ENCODE measurements at regions not wholly inside any gene's neighbourhood (a gene's known extent, or its start where the extent isn't known, plus 50 kb on each side); places are given as distances from the start of the nearest gene placed in this dataset.

DNA sequence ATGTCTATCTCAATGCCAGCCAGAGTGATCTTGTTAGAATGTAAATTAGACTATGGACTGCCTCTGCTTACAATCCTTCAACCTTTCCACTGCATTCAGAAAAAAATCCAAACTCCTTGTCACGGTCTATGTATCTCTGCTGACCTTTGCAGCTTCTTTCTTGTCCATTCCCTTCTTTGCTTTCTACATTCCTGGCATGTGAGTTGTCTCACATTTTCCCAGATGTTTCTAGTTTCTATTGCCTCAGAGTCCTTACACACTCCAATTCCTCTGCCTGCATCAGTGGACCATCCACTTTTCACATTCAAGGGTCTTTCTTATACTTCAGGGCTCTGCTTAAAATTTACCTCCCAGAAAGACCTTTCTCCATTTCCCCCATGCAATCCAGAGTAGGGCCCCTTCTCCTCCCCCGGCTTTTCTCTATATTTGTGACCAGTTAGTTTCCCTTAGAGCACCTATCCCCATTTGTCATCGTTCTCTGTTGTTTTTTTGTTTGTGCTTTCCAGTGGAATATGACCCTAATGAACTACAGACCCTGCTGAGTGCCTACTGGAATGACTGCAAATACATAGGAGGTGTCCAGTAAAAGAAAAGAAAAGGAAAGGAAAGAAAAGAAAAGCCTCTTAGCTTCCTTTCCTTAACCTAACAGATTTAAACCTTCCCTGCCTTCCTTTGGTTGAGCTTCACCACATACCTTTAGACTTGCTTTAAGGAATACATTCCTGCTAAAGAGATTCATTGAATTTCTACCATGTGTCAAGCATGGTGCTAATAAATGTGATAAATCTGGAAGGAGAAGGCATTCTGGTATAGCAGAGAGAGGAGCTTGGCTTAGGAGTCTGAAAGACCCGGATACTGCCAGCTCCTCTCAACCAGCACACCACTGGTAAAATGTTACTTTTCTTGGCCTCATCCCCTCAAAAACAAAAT lies 102.0 kb downstream of the DIRAS3 start:
- no peak for DNase-seq (ENCODE audit: low read depth)

DNA sequence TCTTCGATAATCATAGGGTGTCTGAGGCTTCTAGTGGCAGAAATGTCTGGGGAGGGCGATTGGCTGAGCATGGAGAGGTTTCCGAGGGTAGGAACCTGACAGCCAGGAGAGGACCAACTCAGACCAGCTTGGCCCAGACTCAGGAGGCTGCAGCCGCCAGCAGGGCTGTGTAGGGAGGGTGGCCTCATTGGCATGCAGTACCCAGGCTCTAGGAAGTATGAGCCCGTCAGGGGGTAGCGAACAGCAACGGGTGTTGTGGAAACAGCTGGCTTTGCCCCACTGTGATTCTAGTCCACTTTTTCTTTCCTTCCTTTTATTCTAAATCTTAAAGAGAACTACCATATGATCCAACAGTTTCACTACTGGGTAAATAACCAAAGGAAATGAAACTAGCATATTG lies 103.3 kb downstream of the DIRAS3 start:
- DNase-seq (ENCODE audit: low read depth) = no peak

DNA sequence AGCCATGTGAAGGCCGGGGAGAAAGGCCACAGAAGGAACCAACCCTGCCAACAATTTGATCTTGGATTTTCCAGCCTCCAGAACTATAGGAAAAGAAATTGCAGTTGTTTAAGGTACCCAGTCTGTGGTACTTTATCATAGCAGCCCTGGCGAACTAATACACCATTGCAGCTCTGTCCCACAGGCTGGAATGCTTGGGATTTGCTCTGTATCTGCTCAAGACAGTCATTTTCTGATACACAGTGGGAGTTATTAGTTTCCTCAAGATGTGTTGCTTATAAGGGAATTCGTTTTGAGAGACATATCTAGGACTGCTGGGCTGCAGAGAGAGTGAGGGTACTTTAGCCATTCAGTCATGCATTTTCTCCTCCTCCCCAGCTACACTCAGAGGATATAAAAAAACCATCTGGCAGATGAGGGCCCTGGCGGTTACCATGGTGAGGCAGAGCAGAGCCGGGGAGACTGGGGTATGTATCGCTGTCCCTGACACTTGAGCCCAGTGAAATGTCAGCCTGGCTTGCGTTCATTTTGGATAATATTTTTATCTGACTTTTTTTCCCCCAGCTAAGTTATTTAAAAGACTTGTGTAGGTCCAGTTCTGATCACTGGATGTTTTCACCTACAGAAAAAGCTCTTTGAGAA lies 104.6 kb downstream of the DIRAS3 start:
- no peak for DNase-seq (ENCODE audit: low read depth)

DNA sequence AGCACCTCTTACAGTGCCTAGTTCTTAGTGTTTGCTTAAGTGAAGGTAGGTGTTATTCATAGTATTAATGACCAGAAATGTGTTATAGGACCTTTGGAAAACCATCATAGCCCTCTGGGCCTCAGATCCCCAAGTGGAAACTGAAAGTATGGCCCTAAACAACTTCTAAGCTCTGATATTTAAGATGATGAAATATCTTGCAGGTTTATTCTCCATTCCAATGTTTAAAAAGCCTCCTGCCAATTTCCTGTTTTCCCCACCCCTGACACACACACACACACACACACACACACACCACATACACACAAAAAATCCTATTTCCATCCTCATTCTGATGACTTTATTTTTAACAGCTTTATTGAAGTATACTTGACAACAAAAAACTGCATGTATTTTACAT lies 108.2 kb downstream of the DIRAS3 start:
- DNase-seq (ENCODE audit: low read depth) = no peak

DNA sequence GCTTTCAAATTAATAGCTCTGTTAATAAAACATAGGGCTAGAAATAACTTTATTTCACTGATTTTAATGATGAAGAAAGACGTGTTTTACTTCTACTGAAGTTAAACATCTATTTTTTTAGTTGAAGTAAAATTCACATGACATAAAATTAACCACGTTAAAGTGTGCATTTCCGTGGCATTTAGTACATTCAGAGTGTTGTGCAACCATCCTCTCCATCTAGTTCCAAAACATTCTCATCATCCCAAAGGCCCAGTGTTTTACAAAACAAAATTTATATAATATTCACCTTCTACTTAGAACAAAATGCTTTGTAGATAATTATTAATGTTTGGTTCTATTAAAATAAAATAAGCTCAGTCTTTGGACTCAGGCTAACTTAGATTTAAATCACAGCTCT lies 108.5 kb upstream of the GNG12 start:
- no peak for DNase-seq (ENCODE audit: low read depth)

DNA sequence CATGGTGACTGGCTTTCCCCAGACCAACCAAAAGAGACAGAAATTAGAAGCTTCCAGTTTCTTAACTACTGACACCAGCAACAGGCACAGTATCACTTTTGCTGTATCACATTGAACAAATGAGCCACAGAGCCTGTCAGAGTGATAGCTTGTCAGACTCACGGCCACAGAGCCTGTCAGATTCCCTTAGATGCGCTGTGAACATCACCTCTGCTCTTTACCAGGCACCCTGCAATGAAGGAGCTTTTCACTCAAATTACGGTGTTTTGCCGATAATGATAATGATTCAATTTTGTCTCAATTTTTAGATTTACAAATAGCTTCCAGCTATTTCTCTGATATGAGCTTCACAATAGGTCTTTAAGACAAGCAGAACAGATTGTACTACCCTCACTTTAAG lies 107.9 kb upstream of the GNG12 start:
- DNase-seq (ENCODE audit: low read depth) = no peak

DNA sequence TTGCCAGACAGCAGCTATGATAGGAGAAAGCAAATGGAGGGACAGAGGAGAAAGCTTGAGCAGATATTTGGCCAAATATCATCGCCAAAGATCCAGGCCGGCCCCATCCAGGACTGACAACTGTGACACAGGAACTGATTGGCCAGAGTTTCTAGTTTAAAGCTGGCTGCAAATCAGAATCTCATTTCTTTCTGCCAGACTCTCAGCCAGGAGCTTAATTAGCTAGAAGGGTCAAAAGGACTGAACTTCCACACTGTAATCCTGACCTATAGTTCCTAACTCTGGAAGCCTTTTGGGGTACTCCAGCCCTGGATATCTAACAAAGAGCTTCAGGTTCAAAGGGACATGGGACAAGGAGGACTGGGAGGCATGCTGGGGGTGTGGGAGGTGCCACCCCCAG lies 106.7 kb upstream of the GNG12 start:
- DNase-seq (ENCODE audit: low read depth) = no peak

DNA sequence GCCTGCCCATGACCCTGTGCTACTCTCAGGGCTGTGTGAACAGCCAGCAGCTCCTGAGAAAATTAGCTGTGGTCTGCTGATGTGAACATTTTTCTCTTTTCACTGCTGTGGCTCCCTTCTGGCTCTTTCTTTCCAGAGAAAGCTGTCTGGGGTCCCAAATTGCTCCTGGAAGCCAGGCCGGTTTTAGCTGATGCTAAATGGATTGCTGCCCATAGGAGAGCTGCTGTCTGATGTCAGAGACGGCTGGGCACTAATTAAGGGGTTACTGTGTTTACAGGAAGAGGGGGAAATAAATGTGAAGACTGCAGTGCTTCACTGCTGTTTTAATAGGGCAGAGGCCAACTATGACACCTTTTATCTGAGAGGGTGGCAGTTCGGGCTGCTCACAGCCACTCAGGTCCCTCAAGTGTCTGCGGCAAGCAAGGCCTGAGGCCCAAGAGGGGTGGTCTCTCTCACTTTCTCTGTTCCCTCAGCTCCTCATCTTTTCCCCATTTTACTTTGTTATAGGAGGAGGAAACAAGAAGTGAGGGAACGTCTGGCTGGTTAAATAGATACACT lies 106.0 kb upstream of the GNG12 start:
- DNase-seq (ENCODE audit: low read depth) = no peak

DNA sequence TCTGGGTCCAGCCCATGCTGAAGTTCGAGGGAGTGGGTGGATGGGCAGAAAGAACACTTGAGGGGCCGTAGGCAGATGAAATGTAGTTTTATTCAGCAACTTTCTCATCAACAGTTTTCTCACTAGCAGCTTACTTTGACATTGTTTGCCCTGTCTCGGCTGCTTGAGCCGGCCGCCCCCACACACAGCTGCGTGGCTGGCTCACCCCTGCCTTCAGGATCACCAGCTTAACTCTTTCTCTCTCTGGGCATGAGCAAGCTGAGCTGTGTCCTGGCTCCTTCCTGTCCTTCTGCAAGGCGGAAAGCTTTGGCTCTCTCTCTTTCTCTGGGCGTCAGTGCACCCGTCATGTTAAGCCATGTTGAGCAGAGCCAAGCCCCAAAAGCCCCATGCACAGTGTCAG lies 104.4 kb upstream of the GNG12 start:
- DNase-seq (ENCODE audit: low read depth) = no peak

DNA sequence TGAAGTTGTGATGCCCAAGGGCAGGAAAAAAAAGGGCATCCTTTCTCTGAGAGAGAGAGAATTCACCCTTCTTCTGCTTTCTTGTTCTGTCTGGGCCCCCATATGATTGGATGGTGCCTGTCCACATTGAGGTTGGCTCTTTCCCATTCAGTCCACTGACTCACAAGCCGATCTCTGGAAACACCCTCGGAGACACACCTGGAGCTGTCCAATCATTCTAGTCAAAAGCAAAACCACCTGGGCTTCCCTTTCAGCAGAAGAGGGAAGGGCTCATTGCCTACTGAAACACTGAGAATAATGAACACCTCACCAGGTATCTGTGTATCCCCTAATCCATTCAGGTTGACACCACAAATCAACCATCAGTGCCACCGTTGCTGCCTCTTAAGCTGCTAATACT lies 103.7 kb upstream of the GNG12 start:
- no peak for DNase-seq (ENCODE audit: low read depth)

DNA sequence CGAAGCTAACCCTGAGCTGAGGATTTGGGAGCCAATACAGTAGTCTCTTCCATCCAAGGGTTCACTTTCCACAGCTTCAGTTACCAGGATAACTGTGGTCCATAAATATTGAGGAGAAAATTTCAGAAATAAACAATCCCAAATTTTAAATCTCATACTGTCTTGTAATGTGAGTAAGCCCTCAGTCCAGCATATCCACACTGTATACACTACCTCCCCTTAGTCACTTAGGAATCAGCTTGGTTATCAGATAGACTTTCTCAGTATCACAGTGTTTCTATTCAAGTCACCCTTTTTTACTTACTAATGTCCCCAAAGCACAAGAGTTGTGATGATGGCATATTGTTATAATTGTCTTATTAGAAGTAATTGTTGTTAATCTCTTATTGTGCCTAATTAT lies 102.3 kb upstream of the GNG12 start:
- DNase-seq (ENCODE audit: low read depth) = no peak

DNA sequence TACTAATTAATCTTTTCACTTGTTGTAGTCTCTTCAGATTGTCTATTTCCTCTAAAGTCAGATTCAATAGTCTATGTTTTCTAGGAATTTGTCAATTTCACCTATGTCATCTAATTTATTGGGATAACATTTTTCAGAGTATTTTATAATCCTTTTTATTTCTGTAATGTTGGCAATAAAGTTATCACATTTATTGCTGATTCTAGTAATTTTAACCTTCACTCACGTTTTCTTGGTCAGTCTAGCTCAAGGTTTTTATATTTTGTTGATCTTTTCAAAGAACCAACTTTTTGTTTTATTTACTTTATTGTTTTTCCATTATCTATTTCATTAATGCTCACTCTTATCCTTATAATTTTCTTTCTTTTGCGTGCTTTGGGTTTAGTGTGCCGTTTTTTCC lies 97.9 kb upstream of the GNG12 start:
- DNase-seq (ENCODE audit: low read depth) = no peak

DNA sequence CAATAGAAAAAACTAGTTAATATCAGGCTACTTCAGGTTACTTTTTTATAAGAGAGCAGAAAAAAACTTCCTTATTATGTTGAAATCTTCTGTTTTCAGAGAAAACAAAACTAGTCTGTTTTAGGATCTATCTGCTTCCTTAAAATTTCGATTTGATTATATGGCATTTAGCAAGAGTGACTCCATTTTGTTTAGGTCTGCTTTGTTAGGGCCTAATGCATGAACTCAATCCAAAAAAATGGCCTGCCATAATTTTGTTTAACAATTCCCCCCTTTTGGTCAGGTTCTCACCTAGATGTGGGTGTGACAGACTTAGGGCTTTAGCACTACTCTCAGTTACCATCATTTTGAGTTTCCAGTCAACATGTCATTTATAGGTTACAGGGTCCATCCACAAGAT lies 89.8 kb upstream of the GNG12 start:
- DNase-seq (ENCODE audit: low read depth) = no peak

DNA sequence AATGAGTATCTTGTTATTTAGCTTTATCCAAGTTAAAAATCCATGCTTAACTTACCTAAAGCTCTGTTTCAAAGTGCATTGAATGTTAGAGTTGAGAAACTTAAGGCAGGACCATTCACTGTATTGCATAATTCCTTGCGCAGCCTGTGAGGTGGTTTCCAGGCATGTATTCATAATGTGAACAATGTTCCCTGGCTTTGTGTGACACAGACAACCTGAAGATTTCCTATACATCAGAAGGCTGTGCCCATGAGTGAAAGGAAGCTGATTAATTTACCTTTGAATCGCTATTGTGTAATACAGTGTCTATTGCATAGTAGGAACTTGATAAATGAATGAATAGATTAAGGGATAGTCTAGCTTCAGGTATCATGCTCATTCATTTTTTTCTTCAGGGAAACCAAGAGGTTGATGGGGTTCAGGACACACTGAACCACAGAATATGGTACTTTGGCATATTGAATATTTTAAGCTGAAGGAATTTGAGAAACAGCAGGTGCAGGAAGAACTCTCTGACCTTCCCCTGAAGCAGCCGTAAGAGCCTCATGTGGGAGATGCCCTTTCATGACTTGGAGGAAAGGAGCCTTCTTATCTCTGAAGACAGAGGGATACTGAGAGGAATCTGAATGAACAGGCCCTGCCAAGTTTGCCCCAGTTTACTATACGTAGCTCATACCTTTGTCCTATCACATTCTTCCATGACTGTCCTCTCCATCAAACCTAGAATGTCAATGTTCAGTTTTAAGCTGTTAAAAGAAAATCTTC lies 88.6 kb upstream of the GNG12 start:
- DNase-seq (ENCODE audit: low read depth) = no peak

DNA sequence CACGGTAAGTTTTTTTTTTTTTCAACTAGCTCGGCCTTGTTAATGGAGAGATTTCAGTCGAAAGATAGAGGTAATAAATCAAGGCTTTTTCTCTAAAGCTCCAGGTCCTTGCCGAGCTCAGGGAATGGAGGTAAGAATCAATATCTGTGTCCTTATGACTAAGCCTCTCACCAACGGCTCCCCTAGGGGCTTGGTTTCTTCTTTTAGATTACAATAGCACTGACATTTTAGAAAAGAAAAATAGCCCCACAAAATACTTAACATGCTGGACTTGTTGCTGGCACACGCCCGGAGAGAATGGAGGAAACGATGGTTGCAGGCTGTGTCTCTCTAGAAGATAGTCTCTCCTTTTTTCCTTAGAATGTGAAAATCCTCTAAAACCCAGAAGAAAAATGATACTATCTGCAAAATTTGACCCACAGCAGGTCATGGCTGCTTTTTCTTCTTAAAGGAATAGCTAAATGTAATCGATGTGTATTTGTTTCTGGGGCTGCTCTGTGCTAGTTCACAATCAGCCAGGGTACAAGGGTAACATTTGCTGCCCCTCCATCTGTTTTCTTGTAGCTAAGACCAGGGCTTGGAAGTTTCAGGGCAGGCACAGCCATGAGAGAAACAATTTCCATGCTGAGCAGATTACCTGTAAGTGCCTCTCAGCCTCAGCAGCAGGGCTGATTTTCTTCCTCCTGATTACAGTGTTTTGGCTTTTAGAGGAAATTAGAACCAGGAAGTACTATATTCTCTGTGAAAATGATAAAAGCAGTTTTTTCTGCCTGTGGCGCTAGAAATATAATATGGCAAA lies 86.2 kb upstream of the GNG12 start:
- no peak for DNase-seq (ENCODE audit: low read depth)

DNA sequence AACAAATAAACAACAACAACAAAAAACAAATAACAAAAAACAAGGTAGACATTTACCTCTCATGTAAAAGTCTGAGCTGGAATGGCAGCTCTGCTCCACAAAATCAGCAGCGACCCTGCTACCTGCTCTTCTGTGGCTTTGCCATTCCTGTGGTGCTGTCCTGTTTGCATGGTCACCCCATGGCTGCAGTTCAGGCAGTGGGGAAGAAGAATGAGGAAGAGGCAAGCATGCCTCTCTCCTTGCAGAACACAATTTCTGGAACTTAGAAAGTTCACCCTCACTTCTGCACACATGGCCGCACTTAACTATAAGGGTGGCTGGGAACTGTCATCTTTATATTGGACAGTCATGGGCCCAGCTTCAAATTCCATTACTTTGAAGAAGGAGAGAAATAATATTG lies 84.8 kb upstream of the GNG12 start:
- DNase-seq (ENCODE audit: low read depth) = no peak

DNA sequence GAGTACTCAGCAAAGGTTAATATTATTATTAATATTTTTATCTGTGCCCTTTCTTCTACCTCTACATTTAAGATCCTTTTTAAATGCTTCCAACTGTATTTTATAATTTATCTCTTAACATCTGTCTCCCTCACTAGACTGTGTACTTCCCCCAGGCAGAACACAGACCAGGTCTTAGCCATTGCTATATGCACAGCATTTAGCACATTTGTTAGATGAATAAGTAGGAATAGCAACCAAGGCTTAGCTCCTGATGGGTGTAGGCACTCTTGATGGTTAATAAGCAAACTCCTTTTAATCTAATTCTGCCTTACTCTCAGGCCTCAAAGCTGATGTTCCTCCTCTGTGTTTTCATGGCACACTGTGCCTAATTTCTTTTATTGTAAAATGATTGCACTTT lies 83.7 kb upstream of the GNG12 start:
- DNase-seq (ENCODE audit: low read depth) = no peak

DNA sequence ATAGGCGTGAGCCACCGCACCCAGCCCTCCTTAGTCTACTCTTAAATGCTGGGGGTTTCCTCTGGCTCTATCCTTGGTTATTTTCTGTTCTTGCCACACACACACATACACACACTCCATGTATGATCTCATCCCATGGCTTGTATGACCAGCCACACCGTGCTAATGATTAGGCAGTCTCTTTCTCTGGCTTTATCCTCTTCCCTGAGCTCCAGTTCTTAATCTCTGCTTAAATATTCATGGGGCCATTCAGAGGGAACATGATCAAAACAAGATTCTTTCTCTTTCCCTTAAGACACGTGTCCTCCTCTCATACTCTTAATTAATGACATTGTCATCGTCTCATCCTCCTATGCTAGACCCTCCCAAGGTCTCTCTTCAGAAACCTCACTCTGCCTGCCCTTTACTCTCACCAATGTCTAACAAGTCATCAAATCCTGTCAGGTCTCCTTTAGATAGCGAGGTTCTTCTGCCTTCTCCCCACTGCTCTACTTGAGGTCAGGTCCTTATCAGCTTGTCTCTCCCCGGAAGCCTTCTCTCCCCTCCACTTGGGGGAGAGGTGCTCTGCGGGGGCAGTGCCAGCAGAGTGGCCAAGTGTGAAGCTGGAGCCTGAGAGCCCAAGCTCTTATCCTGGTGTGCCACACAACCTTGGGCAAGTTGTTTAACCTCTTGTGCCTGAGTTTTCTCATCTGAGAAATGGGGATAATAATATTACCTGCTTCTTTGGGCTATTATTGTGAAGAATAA lies 83.0 kb upstream of the GNG12 start:
- DNase-seq (ENCODE audit: low read depth) = no peak

DNA sequence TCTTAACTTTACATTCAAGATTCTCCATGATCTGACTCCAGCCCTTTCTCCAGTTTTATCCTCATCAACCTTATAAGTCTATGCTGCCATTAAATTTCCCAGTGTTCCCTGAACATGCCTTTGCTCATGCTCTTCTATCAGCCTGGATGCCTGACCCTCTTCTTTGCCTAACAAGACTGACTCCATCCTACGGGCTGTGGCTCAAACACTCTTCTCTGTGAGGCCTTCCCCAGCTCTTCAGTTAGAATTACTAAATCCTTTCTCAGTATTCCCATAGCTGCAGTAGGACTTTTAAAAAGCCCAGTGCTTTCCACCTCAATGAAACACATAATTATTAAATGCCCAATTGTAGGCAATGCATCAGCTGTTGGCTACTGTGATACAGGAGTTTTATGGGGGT lies 76.5 kb upstream of the GNG12 start:
- DNase-seq (ENCODE audit: low read depth) = no peak

DNA sequence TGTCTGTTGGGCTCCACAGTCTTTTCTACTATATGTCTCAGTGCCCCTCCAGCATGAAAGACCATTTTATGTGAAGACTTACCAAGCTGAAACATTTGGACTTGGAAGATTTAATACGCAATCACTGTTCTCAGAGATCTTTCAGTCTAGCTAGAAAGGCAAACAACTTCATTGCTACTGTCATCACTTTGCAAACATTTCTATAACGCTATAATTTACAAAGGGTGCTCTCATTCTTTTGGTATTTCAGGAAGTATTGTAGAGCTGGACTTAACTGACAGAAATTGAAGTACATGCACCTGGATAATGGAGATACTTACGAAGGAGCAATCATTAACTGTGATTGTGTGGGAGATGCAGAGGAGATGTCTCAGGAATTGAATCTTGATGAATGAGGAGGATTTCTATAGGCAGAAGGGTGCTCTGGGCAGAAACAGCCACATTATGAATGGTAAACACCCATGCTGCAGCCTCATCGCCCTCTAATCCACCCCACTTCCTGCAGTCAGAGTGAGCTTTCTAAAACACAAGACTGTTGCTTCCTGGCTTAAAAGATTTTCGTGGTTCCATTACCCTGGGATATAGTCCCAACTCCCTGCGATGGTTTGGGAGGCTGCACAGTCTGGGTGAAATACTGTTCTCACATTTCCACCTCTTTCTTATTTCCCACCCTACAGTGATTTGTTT lies 75.1 kb upstream of the GNG12 start:
- no peak for DNase-seq (ENCODE audit: low read depth)

All from HS-27A (cell line).